ENCODE measurements at regions not wholly inside any gene's neighbourhood (a gene's known extent, or its start where the extent isn't known, plus 50 kb on each side); places are given as distances from the start of the nearest gene placed in this dataset.

GRCh38 chr6:148175550-148176188, 167.0 kb upstream of the SASH1 start:
- Histone ChIP-seq H3K79me1 (ENCODE audit: low read length) (no peaks in the 10 kb centered on the region), H3K9ac (ENCODE audit: low read length) (no peak overlapping the region), H3K4me3 (ENCODE audit: low read length) (no peak overlapping the region), H4K5ac (ENCODE audit: low read length) (no peak overlapping the region), H3K4me1 (ENCODE audit: control insufficient read depth, low read depth, low read length) (peaks cover 1% of the 10 kb centered on the region), H3K4ac (ENCODE audit: low read depth, low read length) (no peak overlapping the region), H3K27me3 (ENCODE audit: insufficient read depth, low read length, poor library complexity) (no peaks in the 10 kb centered on the region), H3K56ac (ENCODE audit: low read length) (no peak overlapping the region), H2BK15ac (replicated peaks; ENCODE audit: low read depth) (no peak overlapping the region), H2BK120ac (ENCODE audit: low read depth, low read length) (no peak overlapping the region), H3K36me3 (ENCODE audit: control insufficient read depth, insufficient read depth, low read length) (no peaks in the 10 kb centered on the region), H3K79me2 (ENCODE audit: control insufficient read depth, insufficient read depth, low read length) (no peaks in the 10 kb centered on the region), H4K8ac (ENCODE audit: low read depth, low read length) (no peak overlapping the region), H3K4me2 (ENCODE audit: low read length) (no peak overlapping the region), H3K27ac (ENCODE audit: low read depth, low read length) (no peak overlapping the region), H3K23ac (ENCODE audit: low read length) (no peak overlapping the region), H2AK5ac (ENCODE audit: low read length) (no peak overlapping the region), H3K18ac (ENCODE audit: low read length) (peak overlapping the region; percentile 51), H2BK5ac (ENCODE audit: low read length) (no peak overlapping the region)
- DNase-seq: no peak
- WGBS (ENCODE audit: extremely low coverage, insufficient coverage, low lambda C conversion rate): no CpG with 5 or more reads among the region's 8 CpGs

GRCh38 chr6:148177589-148178233, 164.9 kb upstream of the SASH1 start:
- Histone ChIP-seq H3K23ac (ENCODE audit: low read length) (no peak overlapping the region), H3K4me1 (ENCODE audit: control insufficient read depth, low read depth, low read length) (peaks cover 1% of the 10 kb centered on the region), H3K18ac (ENCODE audit: low read length) (no peak overlapping the region), H3K79me1 (ENCODE audit: low read length) (no peaks in the 10 kb centered on the region), H4K5ac (ENCODE audit: low read length) (no peak overlapping the region), H3K79me2 (ENCODE audit: control insufficient read depth, insufficient read depth, low read length) (no peaks in the 10 kb centered on the region), H3K4ac (ENCODE audit: low read depth, low read length) (no peak overlapping the region), H3K36me3 (ENCODE audit: control insufficient read depth, insufficient read depth, low read length) (no peaks in the 10 kb centered on the region), H3K56ac (ENCODE audit: low read length) (no peak overlapping the region), H4K8ac (ENCODE audit: low read depth, low read length) (no peak overlapping the region), H2BK5ac (ENCODE audit: low read length) (no peak overlapping the region), H3K9ac (ENCODE audit: low read length) (no peak overlapping the region), H2BK15ac (replicated peaks; ENCODE audit: low read depth) (no peak overlapping the region), H3K27ac (ENCODE audit: low read depth, low read length) (no peak overlapping the region), H3K4me3 (ENCODE audit: low read length) (no peak overlapping the region), H2AK5ac (ENCODE audit: low read length) (no peak overlapping the region), H2BK120ac (ENCODE audit: low read depth, low read length) (no peak overlapping the region), H3K27me3 (ENCODE audit: insufficient read depth, low read length, poor library complexity) (no peaks in the 10 kb centered on the region), H3K4me2 (ENCODE audit: low read length) (no peak overlapping the region)
- peak; percentile 72 for DNase-seq
- WGBS (ENCODE audit: extremely low coverage, insufficient coverage, low lambda C conversion rate): no CpG with 5 or more reads among the region's 10 CpGs

- no peaks in the 10 kb centered on the region for H3K79me1 ChIP-seq (ENCODE audit: low read length)
- no peak overlapping the region for H3K4ac ChIP-seq (ENCODE audit: low read depth, low read length)
- no peak overlapping the region for H2AK5ac ChIP-seq (ENCODE audit: low read length)
- no peak overlapping the region for H3K4me3 ChIP-seq (ENCODE audit: low read length)
- H3K4me1 ChIP-seq (ENCODE audit: control insufficient read depth, low read depth, low read length): no peaks in the 10 kb centered on the region
- no peak overlapping the region for H2BK120ac ChIP-seq (ENCODE audit: low read depth, low read length)
- no peak overlapping the region for H2BK15ac ChIP-seq (replicated peaks; ENCODE audit: low read depth)
- H3K4me2 ChIP-seq (ENCODE audit: low read length): no peak overlapping the region
- WGBS (ENCODE audit: extremely low coverage, insufficient coverage, low lambda C conversion rate): no CpG with 5 or more reads among the region's 1 CpG
- H4K8ac ChIP-seq (ENCODE audit: low read depth, low read length): no peak overlapping the region
- H3K18ac ChIP-seq (ENCODE audit: low read length): no peak overlapping the region
- peak; percentile 26 for DNase-seq
- no peaks in the 10 kb centered on the region for H3K36me3 ChIP-seq (ENCODE audit: control insufficient read depth, insufficient read depth, low read length)
- H3K9ac ChIP-seq (ENCODE audit: low read length): no peak overlapping the region
- H3K27ac ChIP-seq (ENCODE audit: low read depth, low read length): no peak overlapping the region
- H2BK5ac ChIP-seq (ENCODE audit: low read length): no peak overlapping the region
- H3K56ac ChIP-seq (ENCODE audit: low read length): no peak overlapping the region
- H3K27me3 ChIP-seq (ENCODE audit: insufficient read depth, low read length, poor library complexity): no peaks in the 10 kb centered on the region
- no peaks in the 10 kb centered on the region for H3K79me2 ChIP-seq (ENCODE audit: control insufficient read depth, insufficient read depth, low read length)
- H4K5ac ChIP-seq (ENCODE audit: low read length): no peak overlapping the region
- H3K23ac ChIP-seq (ENCODE audit: low read length): no peak overlapping the region
These were observed 162.9 kb upstream of the SASH1 start for GRCh38 chr6:148179786-148180185.

- Histone ChIP-seq H2BK5ac (ENCODE audit: low read length) (no peak overlapping the region), H3K4me3 (ENCODE audit: low read length) (no peak overlapping the region), H3K27ac (ENCODE audit: low read depth, low read length) (no peak overlapping the region), H2AK5ac (ENCODE audit: low read length) (no peak overlapping the region), H3K4ac (ENCODE audit: low read depth, low read length) (no peak overlapping the region), H3K9ac (ENCODE audit: low read length) (no peak overlapping the region), H3K36me3 (ENCODE audit: control insufficient read depth, insufficient read depth, low read length) (no peaks in the 10 kb centered on the region), H2BK120ac (ENCODE audit: low read depth, low read length) (no peak overlapping the region), H2BK15ac (replicated peaks; ENCODE audit: low read depth) (no peak overlapping the region), H3K4me2 (ENCODE audit: low read length) (no peak overlapping the region), H3K18ac (ENCODE audit: low read length) (no peak overlapping the region), H4K5ac (ENCODE audit: low read length) (no peak overlapping the region), H3K79me1 (ENCODE audit: low read length) (no peaks in the 10 kb centered on the region), H3K79me2 (ENCODE audit: control insufficient read depth, insufficient read depth, low read length) (no peaks in the 10 kb centered on the region), H3K4me1 (ENCODE audit: control insufficient read depth, low read depth, low read length) (no peaks in the 10 kb centered on the region), H3K27me3 (ENCODE audit: insufficient read depth, low read length, poor library complexity) (no peaks in the 10 kb centered on the region), H3K56ac (ENCODE audit: low read length) (no peak overlapping the region), H3K23ac (ENCODE audit: low read length) (no peak overlapping the region), H4K8ac (ENCODE audit: low read depth, low read length) (no peak overlapping the region)
- no peak for DNase-seq
- WGBS (ENCODE audit: extremely low coverage, insufficient coverage, low lambda C conversion rate): 100% methylated on average over 1 of the region's 4 CpGs
These were observed 160.3 kb upstream of the SASH1 start for GRCh38 chr6:148182378-148182777.

- H2AK5ac ChIP-seq (ENCODE audit: low read length): no peak overlapping the region
- H2BK15ac ChIP-seq (replicated peaks; ENCODE audit: low read depth): no peak overlapping the region
- H2BK5ac ChIP-seq (ENCODE audit: low read length): no peak overlapping the region
- H4K8ac ChIP-seq (ENCODE audit: low read depth, low read length): no peak overlapping the region
- H3K18ac ChIP-seq (ENCODE audit: low read length): no peak overlapping the region
- H3K79me2 ChIP-seq (ENCODE audit: control insufficient read depth, insufficient read depth, low read length): no peaks in the 10 kb centered on the region
- H3K56ac ChIP-seq (ENCODE audit: low read length): no peak overlapping the region
- no peak overlapping the region for H3K23ac ChIP-seq (ENCODE audit: low read length)
- H3K79me1 ChIP-seq (ENCODE audit: low read length): no peaks in the 10 kb centered on the region
- no peak overlapping the region for H3K9ac ChIP-seq (ENCODE audit: low read length)
- H3K4ac ChIP-seq (ENCODE audit: low read depth, low read length): no peak overlapping the region
- no peak overlapping the region for H3K27ac ChIP-seq (ENCODE audit: low read depth, low read length)
- no peak overlapping the region for H4K5ac ChIP-seq (ENCODE audit: low read length)
- no peak overlapping the region for H3K4me2 ChIP-seq (ENCODE audit: low read length)
- no CpG with 5 or more reads among the region's 2 CpGs for WGBS (ENCODE audit: extremely low coverage, insufficient coverage, low lambda C conversion rate)
- H3K27me3 ChIP-seq (ENCODE audit: insufficient read depth, low read length, poor library complexity): no peaks in the 10 kb centered on the region
- H3K36me3 ChIP-seq (ENCODE audit: control insufficient read depth, insufficient read depth, low read length): no peaks in the 10 kb centered on the region
- H3K4me1 ChIP-seq (ENCODE audit: control insufficient read depth, low read depth, low read length): no peaks in the 10 kb centered on the region
- no peak overlapping the region for H3K4me3 ChIP-seq (ENCODE audit: low read length)
- no peak for DNase-seq
- H2BK120ac ChIP-seq (ENCODE audit: low read depth, low read length): no peak overlapping the region
These were observed 158.9 kb upstream of the SASH1 start for GRCh38 chr6:148183776-148184175.

GRCh38 chr6:148186916-148187315, 155.7 kb upstream of the SASH1 start:
- H2BK120ac ChIP-seq (ENCODE audit: low read depth, low read length): no peak overlapping the region
- H3K79me1 ChIP-seq (ENCODE audit: low read length): no peaks in the 10 kb centered on the region
- no peak overlapping the region for H3K4me3 ChIP-seq (ENCODE audit: low read length)
- H3K4ac ChIP-seq (ENCODE audit: low read depth, low read length): no peak overlapping the region
- no peak overlapping the region for H3K56ac ChIP-seq (ENCODE audit: low read length)
- H3K4me1 ChIP-seq (ENCODE audit: control insufficient read depth, low read depth, low read length): no peaks in the 10 kb centered on the region
- no peak overlapping the region for H2BK5ac ChIP-seq (ENCODE audit: low read length)
- no peak overlapping the region for H3K9ac ChIP-seq (ENCODE audit: low read length)
- no peak for DNase-seq
- H3K27me3 ChIP-seq (ENCODE audit: insufficient read depth, low read length, poor library complexity): no peaks in the 10 kb centered on the region
- no peak overlapping the region for H3K27ac ChIP-seq (ENCODE audit: low read depth, low read length)
- no CpG with 5 or more reads among the region's 5 CpGs for WGBS (ENCODE audit: extremely low coverage, insufficient coverage, low lambda C conversion rate)
- H2BK15ac ChIP-seq (replicated peaks; ENCODE audit: low read depth): no peak overlapping the region
- H4K8ac ChIP-seq (ENCODE audit: low read depth, low read length): no peak overlapping the region
- H3K36me3 ChIP-seq (ENCODE audit: control insufficient read depth, insufficient read depth, low read length): no peaks in the 10 kb centered on the region
- no peaks in the 10 kb centered on the region for H3K79me2 ChIP-seq (ENCODE audit: control insufficient read depth, insufficient read depth, low read length)
- H3K23ac ChIP-seq (ENCODE audit: low read length): no peak overlapping the region
- no peak overlapping the region for H2AK5ac ChIP-seq (ENCODE audit: low read length)
- H3K18ac ChIP-seq (ENCODE audit: low read length): no peak overlapping the region
- no peak overlapping the region for H4K5ac ChIP-seq (ENCODE audit: low read length)
- no peak overlapping the region for H3K4me2 ChIP-seq (ENCODE audit: low read length)
